SK-N-SH treated with all-trans-retinoic acid at 6 μM for 48 hours (cell line): ENCODE measurements at regions not wholly inside any gene's neighbourhood (a gene's known extent, or its start where the extent isn't known, plus 50 kb on each side); places are given as distances from the start of the nearest gene placed in this dataset.

Experiments
- TCF4 ChIP-seq: fragments of 250-450 bp; sonication (Bioruptor Pico); IDR thresholded peaks from 2 replicates; pipeline ENCODE4 v1.8.0; 2021; ENCODE audit warnings: mild to moderate bottlenecking, moderate library complexity, borderline replicate concordance
- TF ChIP-seq, protein P1 (sequence below): fragments of 250-450 bp; sonication (Bioruptor Pico); IDR thresholded peaks from 2 replicates; pipeline ENCODE4 v1.5.1; 2020; ENCODE audit warnings: low read depth, mild to moderate bottlenecking, moderate library complexity
- TF ChIP-seq, protein P2 (sequence below): fragments of 250-450 bp; sonication (Bioruptor Pico); IDR thresholded peaks from 2 replicates; pipeline ENCODE4 v1.8.0; 2020; ENCODE audit warnings: mild to moderate bottlenecking, moderate library complexity, borderline replicate concordance
- TF ChIP-seq, protein P3 (sequence below): fragments of 250-450 bp; sonication (Bioruptor Pico); IDR thresholded peaks from 2 replicates; pipeline ENCODE4 v1.5.1; 2021; ENCODE audit warnings: mild to moderate bottlenecking, moderate library complexity

DNA sequence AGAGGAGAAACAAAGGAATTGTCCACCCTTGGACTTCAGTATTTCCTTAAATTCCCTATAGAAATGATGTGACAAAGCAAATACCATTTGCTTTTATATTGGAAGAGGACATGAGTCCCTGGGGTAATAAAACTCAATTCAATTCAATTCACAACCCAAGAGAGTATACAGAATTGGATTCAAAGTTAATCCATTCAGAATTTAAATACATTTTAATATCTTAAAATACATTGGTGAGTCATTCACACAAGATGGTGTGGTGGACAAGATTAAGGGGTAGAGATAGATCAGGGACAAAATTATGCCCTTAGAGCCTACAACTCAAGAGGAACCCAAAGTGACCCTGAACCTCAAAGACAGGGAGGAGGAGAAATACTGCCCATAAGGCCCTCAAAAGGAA lies 495.0 kb upstream of the TMPO start:
- TF ChIP-seq, protein P1, sequence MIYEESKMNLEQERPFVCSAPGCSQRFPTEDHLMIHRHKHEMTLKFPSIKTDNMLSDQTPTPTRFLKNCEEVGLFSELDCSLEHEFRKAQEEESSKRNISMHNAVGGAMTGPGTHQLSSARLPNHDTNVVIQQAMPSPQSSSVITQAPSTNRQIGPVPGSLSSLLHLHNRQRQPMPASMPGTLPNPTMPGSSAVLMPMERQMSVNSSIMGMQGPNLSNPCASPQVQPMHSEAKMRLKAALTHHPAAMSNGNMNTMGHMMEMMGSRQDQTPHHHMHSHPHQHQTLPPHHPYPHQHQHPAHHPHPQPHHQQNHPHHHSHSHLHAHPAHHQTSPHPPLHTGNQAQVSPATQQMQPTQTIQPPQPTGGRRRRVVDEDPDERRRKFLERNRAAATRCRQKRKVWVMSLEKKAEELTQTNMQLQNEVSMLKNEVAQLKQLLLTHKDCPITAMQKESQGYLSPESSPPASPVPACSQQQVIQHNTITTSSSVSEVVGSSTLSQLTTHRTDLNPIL (CRISPR knock-in tag): no peak
- TF ChIP-seq, protein P2, sequence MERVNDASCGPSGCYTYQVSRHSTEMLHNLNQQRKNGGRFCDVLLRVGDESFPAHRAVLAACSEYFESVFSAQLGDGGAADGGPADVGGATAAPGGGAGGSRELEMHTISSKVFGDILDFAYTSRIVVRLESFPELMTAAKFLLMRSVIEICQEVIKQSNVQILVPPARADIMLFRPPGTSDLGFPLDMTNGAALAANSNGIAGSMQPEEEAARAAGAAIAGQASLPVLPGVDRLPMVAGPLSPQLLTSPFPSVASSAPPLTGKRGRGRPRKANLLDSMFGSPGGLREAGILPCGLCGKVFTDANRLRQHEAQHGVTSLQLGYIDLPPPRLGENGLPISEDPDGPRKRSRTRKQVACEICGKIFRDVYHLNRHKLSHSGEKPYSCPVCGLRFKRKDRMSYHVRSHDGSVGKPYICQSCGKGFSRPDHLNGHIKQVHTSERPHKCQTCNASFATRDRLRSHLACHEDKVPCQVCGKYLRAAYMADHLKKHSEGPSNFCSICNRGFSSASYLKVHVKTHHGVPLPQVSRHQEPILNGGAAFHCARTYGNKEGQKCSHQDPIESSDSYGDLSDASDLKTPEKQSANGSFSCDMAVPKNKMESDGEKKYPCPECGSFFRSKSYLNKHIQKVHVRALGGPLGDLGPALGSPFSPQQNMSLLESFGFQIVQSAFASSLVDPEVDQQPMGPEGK (CRISPR knock-in tag): no peak
- TF ChIP-seq TCF4 (CRISPR knock-in tag): no peak
- TF ChIP-seq, protein P3, sequence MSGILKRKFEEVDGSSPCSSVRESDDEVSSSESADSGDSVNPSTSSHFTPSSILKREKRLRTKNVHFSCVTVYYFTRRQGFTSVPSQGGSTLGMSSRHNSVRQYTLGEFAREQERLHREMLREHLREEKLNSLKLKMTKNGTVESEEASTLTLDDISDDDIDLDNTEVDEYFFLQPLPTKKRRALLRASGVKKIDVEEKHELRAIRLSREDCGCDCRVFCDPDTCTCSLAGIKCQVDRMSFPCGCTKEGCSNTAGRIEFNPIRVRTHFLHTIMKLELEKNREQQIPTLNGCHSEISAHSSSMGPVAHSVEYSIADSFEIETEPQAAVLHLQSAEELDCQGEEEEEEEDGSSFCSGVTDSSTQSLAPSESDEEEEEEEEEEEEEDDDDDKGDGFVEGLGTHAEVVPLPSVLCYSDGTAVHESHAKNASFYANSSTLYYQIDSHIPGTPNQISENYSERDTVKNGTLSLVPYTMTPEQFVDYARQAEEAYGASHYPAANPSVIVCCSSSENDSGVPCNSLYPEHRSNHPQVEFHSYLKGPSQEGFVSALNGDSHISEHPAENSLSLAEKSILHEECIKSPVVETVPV: no peak
